Pancreas (tissue), 10 donors: ENCODE measurements at regions not wholly inside any gene's neighbourhood (a gene's known extent, or its start where the extent isn't known, plus 50 kb on each side); places are given as distances from the start of the nearest gene placed in this dataset.

Experiments
- ATAC-seq, 4 donors: fragments of 200-7000 bp; cut with Tn5 transposase; one replicate each; pipeline versions ENCODE4 v1.8.0 to v1.9.1; 2020; ENCODE audit warnings: mild to moderate bottlenecking in 4 of 4, moderate library complexity in 4 of 4
- DNase-seq, 6 donors: peaks; one replicate each; pipeline ENCODE4 v3.0.0-alpha.2; 2020
- FAIRE-seq: peaks from 2 replicates; lab custom pipeline; 2012; peaks lifted over from hg19 to GRCh38; lab: Jason Lieb, UNC
- H3K27ac ChIP-seq, 4 donors: fragments of 200-600 bp; sonication (generic); 1 replicate in 3 of 4; 2 replicates in 1 of 4; pipeline versions ENCODE4 v1.5.0 to v1.8.0; 2020
- H3K27me3 ChIP-seq, 4 donors: fragments of 200-600 bp; one replicate each; pipeline ENCODE4 v1.8.0; 2021
- H3K36me3 ChIP-seq, 3 donors: fragments of 200-600 bp; sonication (generic) in 1 of 3; one replicate each; pipeline versions ENCODE4 v1.5.0 to v1.8.0; 2020 to 2021
- H3K4me1 ChIP-seq, 3 donors: fragments of 200-600 bp; one replicate each; pipeline ENCODE4 v1.8.0; 2021
- H3K4me3 ChIP-seq, 4 donors: fragments of 200-600 bp; sonication (generic) in 2 of 4; one replicate each; pipeline versions ENCODE4 v1.5.0 to v1.8.0; 2020 to 2021
- H3K9me3 ChIP-seq, 4 donors: fragments of 200-600 bp; one replicate each; pipeline ENCODE4 v1.8.0; 2021
- CTCF ChIP-seq, 4 donors: fragments of 200-600 bp; sonication (generic) in 3 of 4; IDR thresholded peaks; one replicate each; pipeline versions ENCODE4 v1.5.0 to v1.8.0; 2021; ENCODE audit warnings: antibody characterized with exemption in 4 of 4
- WGBS, 2 donors: extraction: QIAGEN DNeasy Blood & Tissue Kit; methylation state at CpG; one replicate each; pipeline ENCODE4 v1.1.7; 2013; 5-methylcytosine and 5-hydroxymethylcytosine counted together
- intact Hi-C, 3 donors: fragments of 100-400 bp; cut with DNase I; formaldehyde crosslinking; loops; one replicate each; pipeline versions ENCODE4 v1.11.1 to v1.14.2; 2022
- donor health status: healthy with polysubstance abuse.
- donor health status: DM: no; HTN: no; CAD: no; lungs with moderate emphysema.
- donor health status: DM: no; HTN: no; CAD: no.
- donor health status: control.
- donor health status: control.
- donor health status: Bipolar disorder and iron deficiency.
- donor health status: DM: yes; HTN: yes; CAD: no.
- donor health status: DM: no; HTN: no; CAD: no.
- donor health status: DM: no; HTN: no; CAD: no.
- donor health status: DM: yes; HTN: yes; CAD: no.

- Histone ChIP-seq H3K9me3 (no peaks in the 10 kb centered on the region), H3K27me3 (no peaks in the 10 kb centered on the region), H3K4me3 (no peak overlapping the region), H3K4me1 (no peaks in the 10 kb centered on the region), H3K27ac (no peak overlapping the region), H3K36me3 (no peaks in the 10 kb centered on the region)
- no peak for FAIRE-seq
- DNase-seq = no peak
- ATAC-seq = no peak
- no peak for TF ChIP-seq CTCF (IDR thresholded peaks at IDR 0.05)
- 66 to 79% methylated on average over 4 of the region's 4 CpGs for WGBS, 2 donors
- intact Hi-C loops = no loop called here
Measured at GRCh38 chr3:81003817-81004216, 757.6 kb downstream of the GBE1 start.

GRCh38 chr3:81003008-81003645 is 758.3 kb downstream of the GBE1 start:
- FAIRE-seq = no peak

GRCh38 chr3:80999481-80999880 is 762.0 kb downstream of the GBE1 start:
- Histone ChIP-seq H3K27ac (no peak overlapping the region), H3K4me3 (no peak overlapping the region), H3K9me3 (no peaks in the 10 kb centered on the region), H3K4me1 (no peaks in the 10 kb centered on the region), H3K27me3 (no peaks in the 10 kb centered on the region), H3K36me3 (no peaks in the 10 kb centered on the region)
- FAIRE-seq (no peak), ATAC-seq (no peak), DNase-seq (no peak)
- no peak for TF ChIP-seq CTCF (IDR thresholded peaks at IDR 0.05)
- intact Hi-C loops = no loop called here
- WGBS, 2 donors = 72 to 85% methylated on average over 1 of the region's 1 CpG

More at GRCh38 chr3:81003008-81003645, 758.3 kb downstream of the GBE1 start:
- Histone ChIP-seq H3K4me3 (no peak overlapping the region), H3K27ac (no peak overlapping the region), H3K27me3 (no peaks in the 10 kb centered on the region), H3K4me1 (no peaks in the 10 kb centered on the region), H3K9me3 (no peaks in the 10 kb centered on the region), H3K36me3 (no peaks in the 10 kb centered on the region)
- 51 to 75% methylated on average over 1 of the region's 1 CpG for WGBS, 2 donors
- DNase-seq (no peak), ATAC-seq (no peak)
- TF ChIP-seq CTCF (IDR thresholded peaks at IDR 0.05) = no peak
- intact Hi-C loops = no loop called here

- Histone ChIP-seq H3K36me3 (no peaks in the 10 kb centered on the region), H3K9me3 (no peaks in the 10 kb centered on the region), H3K4me3 (no peak overlapping the region), H3K27ac (no peak overlapping the region), H3K27me3 (no peaks in the 10 kb centered on the region), H3K4me1 (no peaks in the 10 kb centered on the region)
- WGBS, 2 donors = 95 to 98% methylated on average over 2 of the region's 2 CpGs
- no peak for DNase-seq
- no peak for TF ChIP-seq CTCF (IDR thresholded peaks at IDR 0.05)
- ATAC-seq = no peak
- intact Hi-C loops = no loop called here
- no peak for FAIRE-seq
Measured at GRCh38 chr3:80998022-80998421, 763.4 kb downstream of the GBE1 start.

GRCh38 chr3:80997622-80998021 is 763.8 kb downstream of the GBE1 start:
- intact Hi-C loops = no loop called here
- FAIRE-seq = no peak

More at GRCh38 chr3:80997622-80998021, 763.8 kb downstream of the GBE1 start:
- no peaks in the 10 kb centered on the region for H3K27me3 ChIP-seq
- H3K27ac ChIP-seq = no peak overlapping the region
- H3K4me1 ChIP-seq = no peaks in the 10 kb centered on the region
- 35 to 39% methylated on average over 3 of the region's 3 CpGs for WGBS, 2 donors
- DNase-seq (no peak), ATAC-seq (no peak)
- H3K36me3 ChIP-seq = no peaks in the 10 kb centered on the region
- H3K9me3 ChIP-seq = no peaks in the 10 kb centered on the region
- H3K4me3 ChIP-seq = no peak overlapping the region
- no peak for TF ChIP-seq CTCF (IDR thresholded peaks at IDR 0.05)
